ENCODE measurements at regions not wholly inside any gene's neighbourhood (a gene's known extent, or its start where the extent isn't known, plus 50 kb on each side); places are given as distances from the start of the nearest gene placed in this dataset.

- POLR2A ChIA-PET = no interaction called here
- in situ Hi-C loops (cut with HindIII; ENCODE audit: low pct_unique_long_range_greater_than_20kb, low sequenced_read_pairs) = no loop called here
Observed at GRCh38 chr4:162422312-162422711, 258.5 kb upstream of the FSTL5 start.

GRCh38 chr4:162410854-162411253 lies 247.1 kb upstream of the FSTL5 start:
- ATAC-seq = no peak
- H3K4me1 ChIP-seq (ENCODE audit: control insufficient read depth, insufficient read depth, low read length) = no peaks in the 10 kb centered on the region
- in situ Hi-C loops (cut with HindIII; ENCODE audit: low pct_unique_long_range_greater_than_20kb, low sequenced_read_pairs) = no loop called here
- no peak overlapping the region for H3K4me3 ChIP-seq (ENCODE audit: low read depth in 2 of 2, low read length in 2 of 2)
- H3K27ac ChIP-seq (ENCODE audit: low read length) = no peak overlapping the region
- intact Hi-C loops (cut with micrococcal nuclease; ENCODE audit: unreplicated experiment) = no loop called here
- TF ChIP-seq CTCF (IDR thresholded peaks at IDR 0.05) = no peak
- TF ChIP-seq SIN3A (IDR thresholded peaks at IDR 0.05; ENCODE audit: borderline replicate concordance, insufficient read depth, low read depth, low read length) = no peak
- no peak for TF ChIP-seq TCF7L2 (IDR thresholded peaks at IDR 0.05; ENCODE audit: low read depth, low read length)
- TF ChIP-seq REST (IDR thresholded peaks at IDR 0.05; ENCODE audit: insufficient read depth in 1 of 2, low read depth in 2 of 2, low read length in 1 of 2) = no peak
- TF ChIP-seq POLR2AphosphoS5 (IDR thresholded peaks at IDR 0.05; ENCODE audit: low read depth, low read length) = no peak
- H3K27me3 ChIP-seq (ENCODE audit: control insufficient read depth, insufficient read depth, low read length) = no peaks in the 10 kb centered on the region
- ChIA-PET CTCF (no interaction called here), POLR2A (no interaction called here)
- H3K9me3 ChIP-seq (ENCODE audit: control insufficient read depth, insufficient read depth, low read depth, low read length) = no peaks in the 10 kb centered on the region
- DNase-seq (ENCODE audit: low read depth, low spot score) = no peak
- no TSS peak for BruUV-seq (replicated peaks)
- no peaks in the 10 kb centered on the region for H3K36me3 ChIP-seq (ENCODE audit: control insufficient read depth, insufficient read depth, low read length)

More at GRCh38 chr4:162422312-162422711, 258.5 kb upstream of the FSTL5 start:
- Histone ChIP-seq H3K9me3 (ENCODE audit: control insufficient read depth, insufficient read depth, low read depth, low read length) (no peaks in the 10 kb centered on the region), H3K27me3 (ENCODE audit: control insufficient read depth, insufficient read depth, low read length) (no peaks in the 10 kb centered on the region), H3K4me1 (ENCODE audit: control insufficient read depth, insufficient read depth, low read length) (no peaks in the 10 kb centered on the region), H3K4me3 (ENCODE audit: low read depth in 2 of 2, low read length in 2 of 2) (no peak overlapping the region), H3K36me3 (ENCODE audit: control insufficient read depth, insufficient read depth, low read length) (no peaks in the 10 kb centered on the region), H3K27ac (ENCODE audit: low read length) (no peak overlapping the region)
- CTCF ChIA-PET = no interaction called here
- intact Hi-C loops (cut with micrococcal nuclease; ENCODE audit: unreplicated experiment) = no loop called here
- BruUV-seq (replicated peaks) = no TSS peak
- ATAC-seq = no peak
- no peak for DNase-seq (ENCODE audit: low read depth, low spot score)
- no peak for TF ChIP-seq SIN3A (IDR thresholded peaks at IDR 0.05; ENCODE audit: borderline replicate concordance, insufficient read depth, low read depth, low read length)

DNA sequence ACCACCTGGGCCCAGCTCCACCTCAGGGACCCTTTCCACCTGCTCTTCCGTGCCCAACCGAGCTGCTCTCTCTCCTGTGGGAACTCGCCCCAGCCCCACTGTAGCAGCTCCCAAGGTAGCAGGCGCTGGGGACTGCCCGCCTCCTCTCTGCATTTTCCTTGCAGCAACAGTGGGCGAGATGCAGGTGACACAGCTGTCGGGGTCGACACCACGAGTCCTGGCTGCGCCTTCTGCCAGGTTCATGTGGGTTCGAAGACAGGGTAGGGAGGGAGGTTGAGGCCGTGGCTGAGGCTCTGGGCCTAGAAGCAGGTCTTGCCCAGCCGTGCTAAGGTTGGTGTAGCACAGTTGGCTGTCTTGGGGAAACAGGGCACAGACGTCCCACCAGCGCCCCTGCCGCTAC lies 245.2 kb upstream of the FSTL5 start:
- Histone ChIP-seq H3K4me3 (ENCODE audit: low read depth in 2 of 2, low read length in 2 of 2) (no peak overlapping the region), H3K27me3 (ENCODE audit: control insufficient read depth, insufficient read depth, low read length) (no peaks in the 10 kb centered on the region), H3K27ac (ENCODE audit: low read length) (no peak overlapping the region), H3K36me3 (ENCODE audit: control insufficient read depth, insufficient read depth, low read length) (no peaks in the 10 kb centered on the region), H3K9me3 (ENCODE audit: control insufficient read depth, insufficient read depth, low read depth, low read length) (no peaks in the 10 kb centered on the region), H3K4me1 (ENCODE audit: control insufficient read depth, insufficient read depth, low read length) (no peaks in the 10 kb centered on the region)
- ATAC-seq (no peak), DNase-seq (ENCODE audit: low read depth, low spot score) (no peak)
- intact Hi-C loops (cut with micrococcal nuclease; ENCODE audit: unreplicated experiment) (no loop called here), in situ Hi-C loops (cut with HindIII; ENCODE audit: low pct_unique_long_range_greater_than_20kb, low sequenced_read_pairs) (no loop called here)
- BruUV-seq (replicated peaks) = no TSS peak
- ChIA-PET POLR2A (no interaction called here), CTCF (no interaction called here)
- TF ChIP-seq SIN3A (IDR thresholded peaks at IDR 0.05; ENCODE audit: borderline replicate concordance, insufficient read depth, low read depth, low read length) (no peak), POLR2AphosphoS5 (IDR thresholded peaks at IDR 0.05; ENCODE audit: low read depth, low read length) (no peak), REST (IDR thresholded peaks at IDR 0.05; ENCODE audit: insufficient read depth in 1 of 2, low read depth in 2 of 2, low read length in 1 of 2) (no peak)

Data from Panc1 (cell line).